ENCODE measurements at regions not wholly inside any gene's neighbourhood (a gene's known extent, or its start where the extent isn't known, plus 50 kb on each side); places are given as distances from the start of the nearest gene placed in this dataset.
A peak's percentile ranks its signal among the peaks of the same experiment; 100 is the strongest.

DNA sequence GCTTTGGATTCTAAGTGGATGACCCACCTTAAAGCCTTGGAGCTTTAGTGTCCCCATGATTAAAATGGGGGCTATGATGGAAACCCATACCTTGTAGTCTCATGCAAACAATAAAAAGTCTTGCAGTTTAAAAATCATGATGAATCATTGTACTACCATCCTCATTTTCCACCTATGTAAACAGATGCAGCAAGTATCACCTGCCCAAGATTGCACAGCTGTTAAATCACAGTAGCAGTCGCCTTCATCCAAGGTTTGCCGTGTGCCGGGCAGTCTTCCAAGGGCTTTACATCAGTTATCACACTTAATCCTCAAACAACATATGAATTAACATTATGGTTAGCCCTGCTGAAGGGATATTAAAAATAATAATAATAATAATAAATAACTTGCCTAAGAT, 210.3 kb downstream of the FOXA2 start:
- Mint-ChIP-seq H3K36me3 (no peaks in the 10 kb centered on the region), H3K27me3 (peaks cover 3% of the 10 kb centered on the region), H3K9me3 (no peaks in the 10 kb centered on the region), H3K27ac (no peak overlapping the region), H3K4me1 (peaks cover 24% of the 10 kb centered on the region), H3K4me3 (no peak overlapping the region)
- CTCF ChIA-PET = no interaction called here
- no peak for DNase-seq

GRCh38 chr20:22373164-22373895, 211.0 kb downstream of the FOXA2 start:
- H3K4me1 Mint-ChIP-seq = peaks cover 27% of the 10 kb centered on the region
- H3K27me3 Mint-ChIP-seq = peaks cover 3% of the 10 kb centered on the region
- no peaks in the 10 kb centered on the region for H3K9me3 Mint-ChIP-seq
- CTCF ChIA-PET = no interaction called here
- H3K4me3 Mint-ChIP-seq = no peak overlapping the region
- no peak overlapping the region for H3K27ac Mint-ChIP-seq
- H3K36me3 Mint-ChIP-seq = no peaks in the 10 kb centered on the region
- DNase-seq = no peak

DNA sequence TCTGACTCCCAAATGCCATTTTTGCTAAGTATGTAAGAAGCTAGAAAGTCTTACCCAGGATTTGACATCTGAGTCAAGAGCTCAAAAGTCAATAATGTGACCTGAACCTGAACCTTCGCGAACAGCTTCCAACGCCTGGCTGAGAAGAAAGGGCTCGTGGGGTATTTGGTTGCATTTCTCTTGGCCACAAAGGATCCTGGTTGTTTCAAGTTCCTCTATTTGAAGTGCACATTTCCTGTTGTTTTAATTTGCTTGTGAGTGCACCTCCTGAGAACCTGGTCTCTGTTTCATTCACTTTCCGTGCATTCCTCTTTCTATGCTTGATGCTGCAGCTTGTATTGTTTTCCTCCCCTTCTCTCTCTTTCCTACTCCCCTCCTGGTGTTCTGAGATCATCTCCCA, 212.5 kb downstream of the FOXA2 start:
- H3K9me3 Mint-ChIP-seq = no peaks in the 10 kb centered on the region
- no peaks in the 10 kb centered on the region for H3K36me3 Mint-ChIP-seq
- H3K27me3 Mint-ChIP-seq = peaks cover 3% of the 10 kb centered on the region
- CTCF ChIA-PET = no interaction called here
- no peak overlapping the region for H3K4me3 Mint-ChIP-seq
- peaks cover 27% of the 10 kb centered on the region for H3K4me1 Mint-ChIP-seq
- peak overlapping the region; percentile 76 for H3K27ac Mint-ChIP-seq
- peak; percentile 52 for DNase-seq

DNA sequence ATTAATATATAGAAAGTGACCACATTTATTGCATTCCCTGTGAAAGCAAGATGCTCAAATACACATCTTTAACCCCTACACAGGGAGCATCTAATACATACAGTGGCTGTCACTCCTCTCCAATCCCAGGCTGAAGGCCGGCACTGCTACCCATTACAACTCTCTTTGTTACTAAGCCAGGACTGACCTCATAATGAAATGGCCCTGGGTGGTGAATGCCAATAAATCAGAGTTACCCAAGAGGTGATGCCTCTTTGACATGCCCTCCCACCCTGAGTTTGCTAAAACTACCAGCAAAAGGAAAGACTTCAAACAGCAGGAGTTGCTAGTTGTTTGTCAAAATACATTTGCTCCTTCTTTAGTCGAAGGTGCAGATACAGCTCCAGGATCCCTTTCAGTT, 214.2 kb downstream of the FOXA2 start:
- Mint-ChIP-seq H3K9me3 (peaks cover 3% of the 10 kb centered on the region), H3K4me3 (no peak overlapping the region), H3K27ac (no peak overlapping the region), H3K36me3 (no peaks in the 10 kb centered on the region), H3K27me3 (peaks cover 3% of the 10 kb centered on the region), H3K4me1 (peaks cover 27% of the 10 kb centered on the region)
- CTCF ChIA-PET = no interaction called here
- DNase-seq = no peak

GRCh38 chr20:22369100-22369499, 215.3 kb downstream of the FOXA2 start:
- CTCF ChIA-PET = interaction anchor here (1.0 kb wide), 1 partner anchor 27 kb away, joined by 3 read pairs; no protein-coding TSS in a partner anchor
- Mint-ChIP-seq H3K36me3 (no peaks in the 10 kb centered on the region), H3K9me3 (peaks cover 3% of the 10 kb centered on the region), H3K27ac (no peak overlapping the region), H3K4me3 (no peak overlapping the region), H3K4me1 (peaks cover 27% of the 10 kb centered on the region), H3K27me3 (peaks cover 3% of the 10 kb centered on the region)
- DNase-seq = no peak

DNA sequence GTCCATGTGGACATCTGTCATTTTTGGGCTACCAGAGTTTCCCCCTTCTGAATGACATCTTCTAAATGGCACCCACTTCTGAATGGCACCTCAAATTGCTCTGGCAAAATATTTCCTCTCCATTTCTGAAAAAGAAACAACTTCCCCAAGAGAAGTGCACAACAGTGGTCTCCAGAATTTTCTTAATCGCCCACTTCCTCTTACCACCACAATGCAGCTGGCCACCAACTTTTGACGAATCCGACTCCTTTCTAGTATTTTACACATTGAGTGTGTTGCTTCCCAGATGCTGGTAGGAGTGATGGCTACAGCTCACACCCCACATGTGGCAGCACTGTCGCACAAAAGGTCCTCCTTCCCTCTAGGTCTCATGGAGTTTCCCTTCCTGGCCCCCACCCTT, 216.1 kb downstream of the FOXA2 start:
- H3K4me1 Mint-ChIP-seq = peaks cover 27% of the 10 kb centered on the region
- no peak overlapping the region for H3K4me3 Mint-ChIP-seq
- H3K36me3 Mint-ChIP-seq = no peaks in the 10 kb centered on the region
- DNase-seq = no peak
- CTCF ChIA-PET = no interaction called here
- no peak overlapping the region for H3K27ac Mint-ChIP-seq
- peaks cover 3% of the 10 kb centered on the region for H3K9me3 Mint-ChIP-seq
- H3K27me3 Mint-ChIP-seq = peaks cover 3% of the 10 kb centered on the region

- no peak overlapping the region for H3K4me3 Mint-ChIP-seq
- no peaks in the 10 kb centered on the region for H3K27me3 Mint-ChIP-seq
- no peak for DNase-seq
- H3K36me3 Mint-ChIP-seq = no peaks in the 10 kb centered on the region
- peaks cover 3% of the 10 kb centered on the region for H3K9me3 Mint-ChIP-seq
- CTCF ChIA-PET = no interaction called here
- peaks cover 18% of the 10 kb centered on the region for H3K4me1 Mint-ChIP-seq
- no peak overlapping the region for H3K27ac Mint-ChIP-seq
These were observed 217.7 kb downstream of the FOXA2 start for GRCh38 chr20:22366631-22367030.

- H3K4me3 Mint-ChIP-seq = no peak overlapping the region
- no peak overlapping the region for H3K27ac Mint-ChIP-seq
- CTCF ChIA-PET = no interaction called here
- no peaks in the 10 kb centered on the region for H3K4me1 Mint-ChIP-seq
- no peak for DNase-seq
- H3K9me3 Mint-ChIP-seq = peaks cover 3% of the 10 kb centered on the region
- H3K27me3 Mint-ChIP-seq = peaks cover 3% of the 10 kb centered on the region
- H3K36me3 Mint-ChIP-seq = no peaks in the 10 kb centered on the region
These were observed 229.7 kb downstream of the FOXA2 start for GRCh38 chr20:22354647-22355046.

DNA sequence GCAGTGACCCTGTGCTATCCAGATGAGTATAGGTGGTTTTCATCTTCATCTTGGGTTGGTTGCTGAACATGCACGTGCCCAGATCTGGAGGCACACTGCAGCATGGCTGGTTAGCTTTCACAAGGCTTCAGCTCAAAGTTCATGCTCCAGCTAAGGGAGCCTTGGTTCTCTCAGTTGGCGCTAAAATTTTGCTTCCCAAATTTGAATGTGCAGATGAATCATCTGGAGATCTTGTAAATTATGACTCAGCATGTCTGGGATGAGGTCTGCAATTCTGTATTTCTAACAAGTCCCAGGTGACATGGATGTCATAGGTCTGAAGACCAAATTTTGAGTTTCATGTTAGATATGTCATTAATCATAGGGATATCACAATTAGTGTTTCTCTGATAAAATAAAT, 230.8 kb downstream of the FOXA2 start:
- H3K4me3 Mint-ChIP-seq = no peak overlapping the region
- CTCF ChIA-PET = no interaction called here
- no peaks in the 10 kb centered on the region for H3K36me3 Mint-ChIP-seq
- no peaks in the 10 kb centered on the region for H3K4me1 Mint-ChIP-seq
- no peak for DNase-seq
- H3K27me3 Mint-ChIP-seq = peaks cover 3% of the 10 kb centered on the region
- H3K9me3 Mint-ChIP-seq = peaks cover 3% of the 10 kb centered on the region
- no peak overlapping the region for H3K27ac Mint-ChIP-seq

- CTCF ChIA-PET = interaction anchor here (1.3 kb wide), 1 partner anchor 13 kb away, joined by 3 read pairs; no protein-coding TSS in a partner anchor
- Mint-ChIP-seq H3K4me1 (peaks cover under 1% of the 10 kb centered on the region), H3K27me3 (peaks cover 3% of the 10 kb centered on the region), H3K27ac (no peak overlapping the region), H3K36me3 (no peaks in the 10 kb centered on the region), H3K4me3 (no peak overlapping the region), H3K9me3 (peaks cover 3% of the 10 kb centered on the region)
- DNase-seq = no peak
These were observed 232.4 kb downstream of the FOXA2 start for GRCh38 chr20:22352019-22352418.

GRCh38 chr20:22350624-22351023, 233.7 kb downstream of the FOXA2 start:
- H3K4me3 Mint-ChIP-seq = no peak overlapping the region
- H3K27me3 Mint-ChIP-seq = peaks cover 3% of the 10 kb centered on the region
- CTCF ChIA-PET = interaction anchor here (1.8 to 2.3 kb wide), 2 partner anchors 11 to 15 kb away, joined by 4 to 8 read pairs; no protein-coding TSS in a partner anchor
- H3K4me1 Mint-ChIP-seq = peaks cover 9% of the 10 kb centered on the region
- H3K36me3 Mint-ChIP-seq = no peaks in the 10 kb centered on the region
- peaks cover 3% of the 10 kb centered on the region for H3K9me3 Mint-ChIP-seq
- no peak overlapping the region for H3K27ac Mint-ChIP-seq
- no peak for DNase-seq

DNA sequence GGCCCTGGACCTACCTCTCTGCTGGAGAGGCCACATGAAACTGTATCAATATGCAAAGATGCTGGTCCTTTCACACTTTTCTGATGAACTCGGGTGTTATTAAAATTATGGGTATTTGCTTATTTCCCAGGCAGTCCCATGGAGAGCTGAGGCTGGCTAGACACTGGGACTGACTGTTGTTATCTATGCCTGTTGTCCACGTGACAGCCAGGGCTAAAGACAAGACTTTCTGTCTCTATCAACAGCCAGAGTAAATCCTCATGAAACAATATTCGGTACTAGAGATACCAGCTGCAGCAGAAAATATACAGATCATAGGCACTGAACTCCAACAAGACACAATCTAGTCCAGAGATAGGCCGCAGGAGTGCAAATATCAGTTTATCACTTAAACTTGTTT, 236.4 kb downstream of the FOXA2 start:
- peaks cover 9% of the 10 kb centered on the region for H3K4me1 Mint-ChIP-seq
- H3K36me3 Mint-ChIP-seq = no peaks in the 10 kb centered on the region
- H3K27ac Mint-ChIP-seq = no peak overlapping the region
- peaks cover 3% of the 10 kb centered on the region for H3K9me3 Mint-ChIP-seq
- no peak for DNase-seq
- H3K27me3 Mint-ChIP-seq = peaks cover 3% of the 10 kb centered on the region
- no peak overlapping the region for H3K4me3 Mint-ChIP-seq
- CTCF ChIA-PET = interaction anchor here (1.7 kb wide), 1 partner anchor 9 kb away, joined by 6 read pairs; no protein-coding TSS in a partner anchor

- Mint-ChIP-seq H3K36me3 (no peaks in the 10 kb centered on the region), H3K4me1 (peaks cover 9% of the 10 kb centered on the region), H3K27ac (no peak overlapping the region), H3K27me3 (no peaks in the 10 kb centered on the region), H3K4me3 (no peak overlapping the region), H3K9me3 (no peaks in the 10 kb centered on the region)
- CTCF ChIA-PET = interaction anchor here (1.7 kb wide), 1 partner anchor 8 kb away, joined by 6 read pairs; no protein-coding TSS in a partner anchor
- DNase-seq = no peak
These were observed 237.7 kb downstream of the FOXA2 start for GRCh38 chr20:22346716-22347115.

- CTCF ChIA-PET = no interaction called here
- H3K27ac Mint-ChIP-seq = no peak overlapping the region
- no peak overlapping the region for H3K4me3 Mint-ChIP-seq
- DNase-seq = no peak
- H3K4me1 Mint-ChIP-seq = peaks cover 10% of the 10 kb centered on the region
- H3K36me3 Mint-ChIP-seq = no peaks in the 10 kb centered on the region
- H3K9me3 Mint-ChIP-seq = no peaks in the 10 kb centered on the region
- peaks cover 8% of the 10 kb centered on the region for H3K27me3 Mint-ChIP-seq
These were observed 240.8 kb downstream of the FOXA2 start for GRCh38 chr20:22343612-22344011.

GRCh38 chr20:22342410-22342809, 242.0 kb downstream of the FOXA2 start:
- CTCF ChIA-PET = interaction anchor here (0.9 kb wide), 1 partner anchor 27 kb away, joined by 3 read pairs; no protein-coding TSS in a partner anchor
- H3K9me3 Mint-ChIP-seq = no peaks in the 10 kb centered on the region
- H3K36me3 Mint-ChIP-seq = no peaks in the 10 kb centered on the region
- H3K27me3 Mint-ChIP-seq = peaks cover 8% of the 10 kb centered on the region
- H3K27ac Mint-ChIP-seq = no peak overlapping the region
- H3K4me3 Mint-ChIP-seq = no peak overlapping the region
- DNase-seq = no peak
- H3K4me1 Mint-ChIP-seq = peaks cover 10% of the 10 kb centered on the region
